Lung (tissue), 11 donors: ENCODE measurements at regions not wholly inside any gene's neighbourhood (a gene's known extent, or its start where the extent isn't known, plus 50 kb on each side); places are given as distances from the start of the nearest gene placed in this dataset.

ENCODE experiments used
- ATAC-seq: fragments of 200-7000 bp; cut with Tn5 transposase; one replicate; pipeline ENCODE4 v1.9.1; 2020; ENCODE audit warnings: moderate number of reproducible peaks; ENCODE audit not compliant: insufficient read depth, low FRiP score
- DNase-seq, 3 donors: peaks; one replicate each; pipeline ENCODE4 v3.0.0-alpha.2; 2013 to 2017
- H3K27ac ChIP-seq, 2 donors: one replicate each; pipeline ENCODE4 v1.5.1; 2013; ENCODE audit warnings: mild to moderate bottlenecking in 2 of 2, moderate library complexity in 2 of 2, control low read depth in 1 of 2, inconsistent platforms in 1 of 2, low read depth in 1 of 2, low read length in 1 of 2
- H3K27me3 ChIP-seq, 3 donors: one replicate each; pipeline ENCODE4 v1.5.1; 2013; ENCODE audit warnings: low read length in 2 of 3; ENCODE audit not compliant: control insufficient read depth in 3 of 3, insufficient read depth in 3 of 3
- H3K36me3 ChIP-seq, 4 donors: one replicate each; pipeline ENCODE4 v1.5.1; 2013; ENCODE audit warnings: low read length in 4 of 4, mild to moderate bottlenecking in 1 of 4, moderate library complexity in 1 of 4; ENCODE audit not compliant: control insufficient read depth in 4 of 4, insufficient read depth in 4 of 4
- H3K4me1 ChIP-seq, 5 donors: one replicate each; pipeline ENCODE4 v1.5.1; 2013; ENCODE audit warnings: low read length in 5 of 5, mild to moderate bottlenecking in 2 of 5, moderate library complexity in 1 of 5; ENCODE audit not compliant: control insufficient read depth in 5 of 5, insufficient read depth in 5 of 5
- H3K4me3 ChIP-seq: one replicate; pipeline ENCODE4 v1.5.1; 2013; ENCODE audit warnings: mild to moderate bottlenecking, control low read depth, moderate library complexity
- H3K9ac ChIP-seq, 2 donors: one replicate each; pipeline ENCODE4 v1.5.1; 2013; ENCODE audit warnings: low read length in 2 of 2, control low read depth in 1 of 2; ENCODE audit not compliant: insufficient read depth in 1 of 2
- H3K9me3 ChIP-seq, 4 donors: one replicate each; pipeline ENCODE4 v1.5.1; 2013; ENCODE audit warnings: low read length in 3 of 4, mild to moderate bottlenecking in 1 of 4, moderate library complexity in 1 of 4; ENCODE audit not compliant: control insufficient read depth in 4 of 4, insufficient read depth in 3 of 4
- WGBS, 2 donors: extraction: QIAGEN DNeasy Blood & Tissue Kit; methylation state at CpG; one replicate each; pipeline ENCODE4 v1.1.7; 2013; 5-methylcytosine and 5-hydroxymethylcytosine counted together
- TF ChIP-seq, protein P1 (sequence below): IDR thresholded peaks from 2 replicates; pipeline ENCODE4 v1.5.1; 2012; ENCODE audit warnings: mild to moderate bottlenecking; ENCODE audit errors: control extremely low read depth, extremely low read depth
- donor health status: control.
- donor health status: control.
- donor health status: Bipolar disorder and iron deficiency.
- donor health status: healthy.
- donor health status: DM: yes; HTN: yes; CAD: no.

DNA sequence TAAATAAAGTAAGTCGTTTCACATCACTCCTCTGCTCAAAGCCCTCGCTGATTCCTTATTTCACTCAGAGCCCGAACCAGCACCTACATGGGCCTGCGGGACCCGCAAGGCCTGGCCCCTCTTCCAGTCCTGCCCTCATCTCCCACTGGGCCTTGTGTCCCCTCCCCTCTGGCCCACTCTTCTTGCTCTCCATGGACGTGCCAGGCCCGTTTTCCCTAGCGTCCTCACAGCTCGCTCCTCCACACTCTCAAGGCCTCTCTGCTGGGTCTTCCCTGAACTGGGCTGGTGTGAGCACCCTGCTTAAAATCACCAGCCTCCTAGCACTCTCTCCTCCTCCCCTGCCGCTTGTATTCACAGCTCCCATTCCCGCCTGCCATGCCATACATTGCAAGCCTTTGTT lies 237.9 kb downstream of the FOXD2 start:
- H3K27ac ChIP-seq: no peak overlapping the region
- H3K9me3 ChIP-seq: peaks cover 0 to 2% (median 0%) of the 10 kb centered on the region in 4 donors
- TF ChIP-seq, protein P1, sequence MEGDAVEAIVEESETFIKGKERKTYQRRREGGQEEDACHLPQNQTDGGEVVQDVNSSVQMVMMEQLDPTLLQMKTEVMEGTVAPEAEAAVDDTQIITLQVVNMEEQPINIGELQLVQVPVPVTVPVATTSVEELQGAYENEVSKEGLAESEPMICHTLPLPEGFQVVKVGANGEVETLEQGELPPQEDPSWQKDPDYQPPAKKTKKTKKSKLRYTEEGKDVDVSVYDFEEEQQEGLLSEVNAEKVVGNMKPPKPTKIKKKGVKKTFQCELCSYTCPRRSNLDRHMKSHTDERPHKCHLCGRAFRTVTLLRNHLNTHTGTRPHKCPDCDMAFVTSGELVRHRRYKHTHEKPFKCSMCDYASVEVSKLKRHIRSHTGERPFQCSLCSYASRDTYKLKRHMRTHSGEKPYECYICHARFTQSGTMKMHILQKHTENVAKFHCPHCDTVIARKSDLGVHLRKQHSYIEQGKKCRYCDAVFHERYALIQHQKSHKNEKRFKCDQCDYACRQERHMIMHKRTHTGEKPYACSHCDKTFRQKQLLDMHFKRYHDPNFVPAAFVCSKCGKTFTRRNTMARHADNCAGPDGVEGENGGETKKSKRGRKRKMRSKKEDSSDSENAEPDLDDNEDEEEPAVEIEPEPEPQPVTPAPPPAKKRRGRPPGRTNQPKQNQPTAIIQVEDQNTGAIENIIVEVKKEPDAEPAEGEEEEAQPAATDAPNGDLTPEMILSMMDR: no peak
- DNase-seq (no peak), ATAC-seq (no peak)
- 93 to 95% methylated on average over 11 of the region's 11 CpGs for WGBS, 2 donors
- no peaks in the 10 kb centered on the region for H3K27me3 ChIP-seq
- no peaks in the 10 kb centered on the region for H3K36me3 ChIP-seq
- H3K4me1 ChIP-seq: peaks cover 0 to 2% (median 0%) of the 10 kb centered on the region in 5 donors
- no peak overlapping the region for H3K9ac ChIP-seq
- no peak overlapping the region for H3K4me3 ChIP-seq

DNA sequence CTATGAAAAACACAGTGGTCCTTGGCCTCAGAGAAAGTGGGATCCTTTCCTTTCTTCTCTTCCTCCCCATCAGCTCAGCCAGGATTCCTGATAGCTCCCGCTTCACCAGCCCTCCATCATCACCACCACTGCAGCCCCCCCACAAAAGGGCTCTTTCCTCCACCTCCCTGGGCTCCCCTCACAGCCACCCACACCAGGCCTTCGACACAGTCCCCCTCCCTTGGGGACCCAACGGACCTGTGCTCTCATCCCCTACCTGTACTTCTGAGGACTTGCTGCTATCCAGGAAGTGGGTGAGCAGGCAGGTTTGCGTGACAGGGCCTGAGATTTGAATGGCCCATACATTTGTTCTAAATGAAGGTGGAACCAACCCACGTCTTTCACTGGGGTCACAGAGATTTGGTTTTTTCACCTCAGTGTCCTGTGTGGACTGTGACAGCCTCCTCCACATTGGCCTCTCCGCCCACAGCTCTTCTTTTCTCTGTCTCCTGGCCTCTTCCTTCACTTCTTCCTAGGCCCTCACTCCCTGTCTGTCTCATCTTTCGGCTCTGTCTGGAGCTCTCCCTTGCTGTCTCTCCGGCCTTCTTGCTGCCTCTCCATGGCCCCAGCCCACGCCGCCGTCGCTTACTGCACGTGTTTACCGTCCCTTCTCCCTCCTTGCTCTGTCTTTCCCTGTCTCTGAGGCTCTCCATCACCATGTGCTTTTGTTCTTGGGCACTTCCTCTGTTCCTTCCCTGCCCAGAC lies 238.6 kb downstream of the FOXD2 start:
- H3K4me1 ChIP-seq: peaks cover 0 to 2% (median 0%) of the 10 kb centered on the region in 5 donors
- WGBS, 2 donors: 89 to 93% methylated on average over 14 of the region's 14 CpGs
- no peak overlapping the region for H3K9ac ChIP-seq
- H3K27ac ChIP-seq: no peak overlapping the region
- DNase-seq (no peak), ATAC-seq (no peak)
- H3K9me3 ChIP-seq: peaks cover 0 to 2% (median 0%) of the 10 kb centered on the region in 4 donors
- no peaks in the 10 kb centered on the region for H3K27me3 ChIP-seq
- no peak overlapping the region for H3K4me3 ChIP-seq
- H3K36me3 ChIP-seq: no peaks in the 10 kb centered on the region
- TF ChIP-seq, protein P1: no peak

DNA sequence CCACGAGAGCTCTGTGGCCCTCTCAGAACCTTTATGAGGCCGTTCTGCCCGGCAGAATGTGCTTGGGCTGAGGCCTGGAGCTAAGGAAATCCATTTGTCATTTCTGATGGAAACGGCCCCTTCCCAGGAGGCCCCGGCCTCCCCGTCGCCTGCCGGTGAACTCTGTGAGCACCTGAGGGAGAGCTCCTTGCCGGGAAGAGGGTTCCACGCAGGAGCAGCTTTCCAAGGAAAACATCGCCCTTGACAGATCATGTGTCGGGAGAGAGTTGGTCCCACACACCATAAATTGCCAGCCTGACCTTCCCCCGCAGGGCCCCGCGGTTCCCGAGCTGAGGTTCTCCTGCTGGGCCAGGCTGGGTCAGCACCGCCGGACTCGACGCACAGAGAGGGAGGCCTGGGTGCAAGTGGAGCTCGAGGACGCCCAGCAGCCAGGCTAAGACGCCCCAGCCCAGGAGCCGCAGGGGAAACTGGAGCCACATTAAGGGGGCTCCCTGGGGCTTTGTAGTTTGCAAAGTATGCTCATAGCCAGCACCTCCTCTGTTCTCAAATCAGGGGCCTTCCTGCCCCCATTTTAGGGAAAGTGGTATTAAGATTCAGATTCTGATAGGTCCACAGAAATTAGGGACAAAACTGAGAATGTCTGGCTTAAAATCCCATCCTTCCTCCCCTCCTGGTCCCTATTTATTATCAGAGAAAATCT lies 239.5 kb downstream of the FOXD2 start:
- H3K27me3 ChIP-seq: no peaks in the 10 kb centered on the region
- DNase-seq: no peak
- H3K27ac ChIP-seq: no peak overlapping the region
- peaks cover 0 to 2% (median 0%) of the 10 kb centered on the region in 5 donors for H3K4me1 ChIP-seq
- no peak overlapping the region for H3K9ac ChIP-seq
- H3K36me3 ChIP-seq: no peaks in the 10 kb centered on the region
- no peak overlapping the region for H3K4me3 ChIP-seq
- 90 to 94% methylated on average over 24 of the region's 24 CpGs for whole genome bisulfite sequencing, 2 donors
- ATAC-seq: no peak
- TF ChIP-seq, protein P1: no peak
- peaks cover 0 to 2% (median 0%) of the 10 kb centered on the region in 4 donors for H3K9me3 ChIP-seq
